Activated naive CD8-positive, alpha-beta T cell treated with anti-CD3 and anti-CD28 coated beads, Interleukin-2, amount 10 ng/mL, durations not matched to agents 7 days and 5 days (primary cell): ENCODE measurements at regions not wholly inside any gene's neighbourhood (a gene's known extent, or its start where the extent isn't known, plus 50 kb on each side); places are given as distances from the start of the nearest gene placed in this dataset.
"Not testable (repeated sequence)": the region's sequence is repeated elsewhere in the genome, so short reads cannot be mapped to it uniquely, and the experiment has no call there.

Experiments used
- ATAC-seq: fragments of 150-1000 bp; cut with Tn5 transposase; one replicate; pipeline ENCODE4 v1.10.0; 2021; ENCODE audit warnings: low read depth, moderate library complexity
- POLR2A ChIA-PET: fragments of 350-600 bp; sonication (Branson Sonifier 250); formaldehyde crosslinking; loops from one replicate; lab custom pipeline; 2021; ENCODE audit warnings: antibody characterized with exemption; lab: Charles Lee
- DNase-seq: peaks from one replicate; pipeline ENCODE4 v3.0.0; 2021
- H3K27ac Mint-ChIP-seq: one replicate; pipeline ENCODE4 v1.8.0; 2022; ENCODE audit warnings: mild to moderate bottlenecking, mixed read lengths
- H3K27me3 Mint-ChIP-seq: one replicate; pipeline ENCODE4 v1.8.0; 2022; ENCODE audit warnings: mild to moderate bottlenecking, moderate library complexity, mixed read lengths
- H3K36me3 Mint-ChIP-seq: one replicate; pipeline ENCODE4 v1.8.0; 2021; ENCODE audit warnings: mild to moderate bottlenecking, mixed read lengths
- H3K4me1 Mint-ChIP-seq: one replicate; pipeline ENCODE4 v1.8.0; 2021; ENCODE audit warnings: mixed read lengths
- H3K4me3 Mint-ChIP-seq: one replicate; pipeline ENCODE4 v1.8.0; 2022; ENCODE audit warnings: mild to moderate bottlenecking, moderate library complexity, mixed read lengths
- H3K9me3 Mint-ChIP-seq: one replicate; pipeline ENCODE4 v1.8.0; 2021; ENCODE audit warnings: mixed read lengths

GRCh38 chr1:238752327-238752726 is 634.0 kb upstream of the CHRM3 start:
- peaks cover 5% of the 10 kb centered on the region for H3K9me3 Mint-ChIP-seq
- H3K4me3 Mint-ChIP-seq: no peak overlapping the region
- H3K36me3 Mint-ChIP-seq: no peaks in the 10 kb centered on the region
- no peaks in the 10 kb centered on the region for H3K4me1 Mint-ChIP-seq
- ATAC-seq (no peak), DNase-seq (no peak)
- no peak overlapping the region for H3K27ac Mint-ChIP-seq
- H3K27me3 Mint-ChIP-seq: no peaks in the 10 kb centered on the region
- POLR2A ChIA-PET: no interaction called here

GRCh38 chr1:238745069-238745468 is 641.3 kb upstream of the CHRM3 start:
- no peaks in the 10 kb centered on the region for H3K36me3 Mint-ChIP-seq
- DNase-seq (no peak), ATAC-seq (no peak)
- H3K27me3 Mint-ChIP-seq: no peaks in the 10 kb centered on the region
- peaks cover 2% of the 10 kb centered on the region for H3K9me3 Mint-ChIP-seq
- H3K4me1 Mint-ChIP-seq: no peaks in the 10 kb centered on the region
- H3K4me3 Mint-ChIP-seq: no peak overlapping the region
- POLR2A ChIA-PET: no interaction called here
- no peak overlapping the region for H3K27ac Mint-ChIP-seq

- no peaks in the 10 kb centered on the region for H3K4me1 Mint-ChIP-seq
- H3K9me3 Mint-ChIP-seq: no peaks in the 10 kb centered on the region
- H3K36me3 Mint-ChIP-seq: no peaks in the 10 kb centered on the region
- no peaks in the 10 kb centered on the region for H3K27me3 Mint-ChIP-seq
- no peak overlapping the region for H3K27ac Mint-ChIP-seq
- no peak overlapping the region for H3K4me3 Mint-ChIP-seq
- no peak for ATAC-seq
- no peak for DNase-seq
- POLR2A ChIA-PET: no interaction called here
Measured at GRCh38 chr1:238738892-238739291, 647.5 kb upstream of the CHRM3 start.

- Mint-ChIP-seq H3K4me1 (no peaks in the 10 kb centered on the region), H3K27ac (no peak overlapping the region), H3K9me3 (no peaks in the 10 kb centered on the region), H3K27me3 (no peaks in the 10 kb centered on the region), H3K4me3 (no peak overlapping the region), H3K36me3 (no peaks in the 10 kb centered on the region)
- no peak for ATAC-seq
- no peak for DNase-seq
- POLR2A ChIA-PET: no interaction called here
Measured at GRCh38 chr1:238727670-238728069, 658.7 kb upstream of the CHRM3 start.

- Mint-ChIP-seq H3K36me3 (no peaks in the 10 kb centered on the region), H3K27ac (no peak overlapping the region), H3K9me3 (no peaks in the 10 kb centered on the region), H3K4me1 (no peaks in the 10 kb centered on the region), H3K27me3 (no peaks in the 10 kb centered on the region), H3K4me3 (no peak overlapping the region)
- no peak for ATAC-seq
- POLR2A ChIA-PET: no interaction called here
- no peak for DNase-seq
Measured at GRCh38 chr1:238722812-238723211, 663.6 kb upstream of the CHRM3 start.

GRCh38 chr1:238710697-238711096 is 675.7 kb upstream of the CHRM3 start:
- H3K27me3 Mint-ChIP-seq: no peaks in the 10 kb centered on the region
- ATAC-seq (no peak), DNase-seq (no peak)
- H3K36me3 Mint-ChIP-seq: no peaks in the 10 kb centered on the region
- POLR2A ChIA-PET: no interaction called here
- no peak overlapping the region for H3K27ac Mint-ChIP-seq
- peaks cover 2% of the 10 kb centered on the region for H3K9me3 Mint-ChIP-seq
- no peaks in the 10 kb centered on the region for H3K4me1 Mint-ChIP-seq
- H3K4me3 Mint-ChIP-seq: no peak overlapping the region

GRCh38 chr1:238701024-238701423 is 685.3 kb upstream of the CHRM3 start:
- H3K9me3 Mint-ChIP-seq: peaks cover 11% of the 10 kb centered on the region
- POLR2A ChIA-PET: no interaction called here
- ATAC-seq (no peak), DNase-seq (no peak)
- no peaks in the 10 kb centered on the region for H3K27me3 Mint-ChIP-seq
- no peaks in the 10 kb centered on the region for H3K4me1 Mint-ChIP-seq
- no peaks in the 10 kb centered on the region for H3K36me3 Mint-ChIP-seq
- no peak overlapping the region for H3K27ac Mint-ChIP-seq
- H3K4me3 Mint-ChIP-seq: no peak overlapping the region

- Mint-ChIP-seq H3K27me3 (no peaks in the 10 kb centered on the region), H3K4me3 (no peak overlapping the region), H3K9me3 (peaks cover 6% of the 10 kb centered on the region), H3K27ac (no peak overlapping the region), H3K4me1 (no peaks in the 10 kb centered on the region), H3K36me3 (no peaks in the 10 kb centered on the region)
- ATAC-seq: no peak
- POLR2A ChIA-PET: no interaction called here
- DNase-seq: no peak
Measured at GRCh38 chr1:238690415-238690814, 696.0 kb upstream of the CHRM3 start.

- H3K4me1 Mint-ChIP-seq, H3K9me3 Mint-ChIP-seq, H3K27ac Mint-ChIP-seq, POLR2A ChIA-PET, H3K27me3 Mint-ChIP-seq, ATAC-seq, H3K36me3 Mint-ChIP-seq, H3K4me3 Mint-ChIP-seq, DNase-seq: not testable (repeated sequence)
Measured at GRCh38 chr1:238684576-238684975, 701.8 kb upstream of the CHRM3 start.

- ATAC-seq (no peak), DNase-seq (no peak)
- POLR2A ChIA-PET: no interaction called here
- H3K36me3 Mint-ChIP-seq: no peaks in the 10 kb centered on the region
- no peaks in the 10 kb centered on the region for H3K4me1 Mint-ChIP-seq
- peaks cover 7% of the 10 kb centered on the region for H3K9me3 Mint-ChIP-seq
- H3K4me3 Mint-ChIP-seq: no peak overlapping the region
- no peak overlapping the region for H3K27ac Mint-ChIP-seq
- no peaks in the 10 kb centered on the region for H3K27me3 Mint-ChIP-seq
Measured at GRCh38 chr1:238681451-238681850, 704.9 kb upstream of the CHRM3 start.

GRCh38 chr1:238681021-238681420 is 705.3 kb upstream of the CHRM3 start:
- H3K27me3 Mint-ChIP-seq: no peaks in the 10 kb centered on the region
- H3K4me1 Mint-ChIP-seq: no peaks in the 10 kb centered on the region
- H3K36me3 Mint-ChIP-seq: no peaks in the 10 kb centered on the region
- DNase-seq (no peak), ATAC-seq (no peak)
- H3K27ac Mint-ChIP-seq: no peak overlapping the region
- no peak overlapping the region for H3K4me3 Mint-ChIP-seq
- peaks cover 7% of the 10 kb centered on the region for H3K9me3 Mint-ChIP-seq
- POLR2A ChIA-PET: no interaction called here

- H3K36me3 Mint-ChIP-seq: no peaks in the 10 kb centered on the region
- no peaks in the 10 kb centered on the region for H3K4me1 Mint-ChIP-seq
- no peak overlapping the region for H3K27ac Mint-ChIP-seq
- H3K4me3 Mint-ChIP-seq: no peak overlapping the region
- no peaks in the 10 kb centered on the region for H3K27me3 Mint-ChIP-seq
- no peak for ATAC-seq
- POLR2A ChIA-PET: no interaction called here
- H3K9me3 Mint-ChIP-seq: peaks cover 4% of the 10 kb centered on the region
- DNase-seq: no peak
Measured at GRCh38 chr1:238677567-238677966, 708.8 kb upstream of the CHRM3 start.

- H3K4me1 Mint-ChIP-seq: no peaks in the 10 kb centered on the region
- H3K4me3 Mint-ChIP-seq: no peak overlapping the region
- DNase-seq (no peak), ATAC-seq (no peak)
- no peaks in the 10 kb centered on the region for H3K9me3 Mint-ChIP-seq
- H3K27ac Mint-ChIP-seq: no peak overlapping the region
- POLR2A ChIA-PET: no interaction called here
- H3K36me3 Mint-ChIP-seq: no peaks in the 10 kb centered on the region
- H3K27me3 Mint-ChIP-seq: no peaks in the 10 kb centered on the region
Measured at GRCh38 chr1:238675221-238675620, 711.1 kb upstream of the CHRM3 start.

GRCh38 chr1:238674316-238674715 is 712.1 kb upstream of the CHRM3 start:
- Mint-ChIP-seq H3K36me3 (no peaks in the 10 kb centered on the region), H3K27ac (no peak overlapping the region), H3K27me3 (no peaks in the 10 kb centered on the region), H3K4me3 (no peak overlapping the region), H3K9me3 (no peaks in the 10 kb centered on the region), H3K4me1 (no peaks in the 10 kb centered on the region)
- POLR2A ChIA-PET: no interaction called here
- no peak for DNase-seq
- ATAC-seq: no peak

GRCh38 chr1:238673561-238673960 is 712.8 kb upstream of the CHRM3 start:
- no peaks in the 10 kb centered on the region for H3K9me3 Mint-ChIP-seq
- no peak overlapping the region for H3K4me3 Mint-ChIP-seq
- POLR2A ChIA-PET: no interaction called here
- DNase-seq (no peak), ATAC-seq (no peak)
- no peaks in the 10 kb centered on the region for H3K4me1 Mint-ChIP-seq
- H3K36me3 Mint-ChIP-seq: no peaks in the 10 kb centered on the region
- H3K27me3 Mint-ChIP-seq: no peaks in the 10 kb centered on the region
- H3K27ac Mint-ChIP-seq: no peak overlapping the region
